ENCODE measurements at regions not wholly inside any gene's neighbourhood (a gene's known extent, or its start where the extent isn't known, plus 50 kb on each side); places are given as distances from the start of the nearest gene placed in this dataset.

DNA sequence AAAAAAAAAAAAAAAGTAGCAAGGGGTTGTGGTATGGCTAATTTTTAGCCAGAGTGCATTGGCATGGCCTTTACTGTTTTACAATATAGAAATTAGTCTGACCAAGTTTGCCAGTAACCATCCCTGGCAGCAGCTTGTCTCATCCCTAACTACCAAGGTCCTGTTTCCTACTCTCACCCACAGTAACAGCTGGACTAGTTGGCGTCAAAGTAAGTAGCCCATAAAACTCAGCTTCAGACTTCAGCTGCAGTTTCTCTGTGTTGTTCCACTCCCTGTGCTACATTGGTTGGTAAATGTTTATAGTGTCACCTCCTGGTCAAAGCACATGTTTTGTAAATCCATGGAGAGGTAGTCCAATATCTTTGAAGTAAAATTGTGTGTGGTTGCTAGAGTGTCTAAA lies 691.3 kb downstream of the ZPLD1 start:
- no peak overlapping the region for H3K4me2 ChIP-seq (ENCODE audit: low read length)
- no peaks in the 10 kb centered on the region for H3K9me3 ChIP-seq (ENCODE audit: low read length)
- no peaks in the 10 kb centered on the region for H3K27me3 ChIP-seq (ENCODE audit: insufficient read depth, low read depth, low read length)
- H3F3A ChIP-seq (ENCODE audit: insufficient read depth, low read length, poor library complexity, severe bottlenecking), result no peaks in the 10 kb centered on the region
- no peaks in the 10 kb centered on the region for H4K20me1 ChIP-seq (ENCODE audit: insufficient read depth)
- no peaks in the 10 kb centered on the region for H3K79me2 ChIP-seq (replicated peaks; ENCODE audit: insufficient read depth, low read length)
- no peak overlapping the region for H3K9ac ChIP-seq (ENCODE audit: low read length)
- H3K9me2 ChIP-seq (ENCODE audit: insufficient read depth, low read length), result no peaks in the 10 kb centered on the region
- TF ChIP-seq POLR2AphosphoS5 (IDR thresholded peaks at IDR 0.05) (no peak), EZH2 (IDR thresholded peaks at IDR 0.05; ENCODE audit: borderline replicate concordance, insufficient read depth, low read length, poor library complexity, severe bottlenecking) (no peak)
- no peaks in the 10 kb centered on the region for H3K36me3 ChIP-seq (ENCODE audit: insufficient read depth, low read length)
- H3K4me3 ChIP-seq (ENCODE audit: low read length), result no peak overlapping the region
- H2AFZ ChIP-seq (ENCODE audit: low read depth, low read length), result no peak overlapping the region
- no peak overlapping the region for H3K27ac ChIP-seq (ENCODE audit: low read length)

DNA sequence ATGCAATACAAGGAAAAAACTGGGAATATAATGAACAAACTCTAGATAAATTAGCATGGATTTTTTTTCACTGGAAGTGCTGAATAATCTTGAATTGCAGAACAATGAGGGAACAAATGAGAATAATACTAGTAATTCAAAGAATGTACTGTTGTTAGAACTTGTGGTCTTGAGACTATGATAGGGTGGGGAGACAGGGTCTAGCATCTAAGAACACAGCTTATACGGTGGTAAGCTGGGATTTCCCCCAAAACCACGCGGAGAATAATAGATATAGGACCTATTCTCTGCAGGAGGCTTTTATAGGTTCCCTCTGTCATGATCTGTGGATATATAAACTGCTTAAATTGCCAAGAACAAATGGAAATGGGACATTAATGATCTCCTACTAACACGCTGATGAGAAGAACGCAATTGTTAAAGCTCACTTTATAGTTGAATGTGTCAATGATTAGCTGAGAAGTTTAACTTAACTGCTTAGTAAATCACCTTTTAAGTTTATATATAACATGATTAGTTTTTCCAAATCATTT lies 692.3 kb downstream of the ZPLD1 start:
- H3K36me3 ChIP-seq (ENCODE audit: insufficient read depth, low read length), result no peaks in the 10 kb centered on the region
- no peak for TF ChIP-seq RAD21 (conservative IDR thresholded peaks at IDR 0.05)
- TF ChIP-seq MXI1 (conservative IDR thresholded peaks at IDR 0.05; ENCODE audit: poor library complexity, severe bottlenecking), result no peak
- TF ChIP-seq, protein P1, sequence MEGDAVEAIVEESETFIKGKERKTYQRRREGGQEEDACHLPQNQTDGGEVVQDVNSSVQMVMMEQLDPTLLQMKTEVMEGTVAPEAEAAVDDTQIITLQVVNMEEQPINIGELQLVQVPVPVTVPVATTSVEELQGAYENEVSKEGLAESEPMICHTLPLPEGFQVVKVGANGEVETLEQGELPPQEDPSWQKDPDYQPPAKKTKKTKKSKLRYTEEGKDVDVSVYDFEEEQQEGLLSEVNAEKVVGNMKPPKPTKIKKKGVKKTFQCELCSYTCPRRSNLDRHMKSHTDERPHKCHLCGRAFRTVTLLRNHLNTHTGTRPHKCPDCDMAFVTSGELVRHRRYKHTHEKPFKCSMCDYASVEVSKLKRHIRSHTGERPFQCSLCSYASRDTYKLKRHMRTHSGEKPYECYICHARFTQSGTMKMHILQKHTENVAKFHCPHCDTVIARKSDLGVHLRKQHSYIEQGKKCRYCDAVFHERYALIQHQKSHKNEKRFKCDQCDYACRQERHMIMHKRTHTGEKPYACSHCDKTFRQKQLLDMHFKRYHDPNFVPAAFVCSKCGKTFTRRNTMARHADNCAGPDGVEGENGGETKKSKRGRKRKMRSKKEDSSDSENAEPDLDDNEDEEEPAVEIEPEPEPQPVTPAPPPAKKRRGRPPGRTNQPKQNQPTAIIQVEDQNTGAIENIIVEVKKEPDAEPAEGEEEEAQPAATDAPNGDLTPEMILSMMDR (IDR thresholded peaks at IDR 0.05; ENCODE audit: poor library complexity, severe bottlenecking), result no peak
- TF ChIP-seq POLR2AphosphoS5 (IDR thresholded peaks at IDR 0.05), result no peak
- TF ChIP-seq SMC3 (conservative IDR thresholded peaks at IDR 0.05; ENCODE audit: poor library complexity), result no peak
- no peak for TF ChIP-seq TAF1 (IDR thresholded peaks at IDR 0.05; ENCODE audit: low read depth)

DNA sequence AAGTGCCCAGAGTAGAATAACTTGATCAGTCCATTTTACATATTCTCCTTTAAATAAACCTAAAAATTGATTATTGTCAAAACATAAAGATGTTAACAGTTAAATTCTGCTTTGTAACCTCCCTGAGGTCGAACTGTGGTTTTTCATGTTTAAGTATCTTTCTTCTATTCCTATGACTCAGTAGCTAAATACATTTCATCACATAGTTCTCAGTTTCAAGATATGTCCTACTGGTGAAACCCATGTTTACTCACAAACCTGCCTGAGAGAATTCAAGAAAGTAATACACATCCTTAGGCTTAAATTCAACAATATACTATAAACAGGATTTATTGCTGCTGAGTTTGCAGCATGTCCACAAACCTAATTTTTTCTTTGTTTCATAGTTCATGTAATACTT lies 692.9 kb downstream of the ZPLD1 start:
- Histone ChIP-seq H4K20me1 (ENCODE audit: insufficient read depth) (no peaks in the 10 kb centered on the region), H3K4me2 (ENCODE audit: low read length) (no peak overlapping the region)

More for the DNA sequence above, 692.3 kb downstream of the ZPLD1 start:
- H3K27me3 ChIP-seq (ENCODE audit: insufficient read depth, low read depth, low read length), result no peaks in the 10 kb centered on the region
- no peak overlapping the region for H3K9ac ChIP-seq (ENCODE audit: low read length)
- H3K4me3 ChIP-seq (ENCODE audit: low read length), result no peak overlapping the region
- no peaks in the 10 kb centered on the region for H3F3A ChIP-seq (ENCODE audit: insufficient read depth, low read length, poor library complexity, severe bottlenecking)
- H3K4me2 ChIP-seq (ENCODE audit: low read length), result no peak overlapping the region
- no peaks in the 10 kb centered on the region for H3K9me2 ChIP-seq (ENCODE audit: insufficient read depth, low read length)
- no peak overlapping the region for H3K27ac ChIP-seq (ENCODE audit: low read length)
- no peaks in the 10 kb centered on the region for H3K9me3 ChIP-seq (ENCODE audit: low read length)
- no peak overlapping the region for H2AFZ ChIP-seq (ENCODE audit: low read depth, low read length)
- H3K79me2 ChIP-seq (replicated peaks; ENCODE audit: insufficient read depth, low read length), result no peaks in the 10 kb centered on the region
- no peaks in the 10 kb centered on the region for H4K20me1 ChIP-seq (ENCODE audit: insufficient read depth)

More for the DNA sequence above, 692.9 kb downstream of the ZPLD1 start:
- Histone ChIP-seq H3F3A (ENCODE audit: insufficient read depth, low read length, poor library complexity, severe bottlenecking) (no peaks in the 10 kb centered on the region), H2AFZ (ENCODE audit: low read depth, low read length) (no peak overlapping the region), H3K79me2 (replicated peaks; ENCODE audit: insufficient read depth, low read length) (no peaks in the 10 kb centered on the region), H3K4me3 (ENCODE audit: low read length) (no peak overlapping the region), H3K27ac (ENCODE audit: low read length) (no peak overlapping the region), H3K36me3 (ENCODE audit: insufficient read depth, low read length) (no peaks in the 10 kb centered on the region), H3K9me3 (ENCODE audit: low read length) (no peaks in the 10 kb centered on the region), H3K9me2 (ENCODE audit: insufficient read depth, low read length) (no peaks in the 10 kb centered on the region), H3K9ac (ENCODE audit: low read length) (no peak overlapping the region), H3K27me3 (ENCODE audit: insufficient read depth, low read depth, low read length) (no peaks in the 10 kb centered on the region)
- TF ChIP-seq EP300 (conservative IDR thresholded peaks at IDR 0.05; ENCODE audit: poor library complexity, severe bottlenecking), result no peak
- TF ChIP-seq, protein P2, sequence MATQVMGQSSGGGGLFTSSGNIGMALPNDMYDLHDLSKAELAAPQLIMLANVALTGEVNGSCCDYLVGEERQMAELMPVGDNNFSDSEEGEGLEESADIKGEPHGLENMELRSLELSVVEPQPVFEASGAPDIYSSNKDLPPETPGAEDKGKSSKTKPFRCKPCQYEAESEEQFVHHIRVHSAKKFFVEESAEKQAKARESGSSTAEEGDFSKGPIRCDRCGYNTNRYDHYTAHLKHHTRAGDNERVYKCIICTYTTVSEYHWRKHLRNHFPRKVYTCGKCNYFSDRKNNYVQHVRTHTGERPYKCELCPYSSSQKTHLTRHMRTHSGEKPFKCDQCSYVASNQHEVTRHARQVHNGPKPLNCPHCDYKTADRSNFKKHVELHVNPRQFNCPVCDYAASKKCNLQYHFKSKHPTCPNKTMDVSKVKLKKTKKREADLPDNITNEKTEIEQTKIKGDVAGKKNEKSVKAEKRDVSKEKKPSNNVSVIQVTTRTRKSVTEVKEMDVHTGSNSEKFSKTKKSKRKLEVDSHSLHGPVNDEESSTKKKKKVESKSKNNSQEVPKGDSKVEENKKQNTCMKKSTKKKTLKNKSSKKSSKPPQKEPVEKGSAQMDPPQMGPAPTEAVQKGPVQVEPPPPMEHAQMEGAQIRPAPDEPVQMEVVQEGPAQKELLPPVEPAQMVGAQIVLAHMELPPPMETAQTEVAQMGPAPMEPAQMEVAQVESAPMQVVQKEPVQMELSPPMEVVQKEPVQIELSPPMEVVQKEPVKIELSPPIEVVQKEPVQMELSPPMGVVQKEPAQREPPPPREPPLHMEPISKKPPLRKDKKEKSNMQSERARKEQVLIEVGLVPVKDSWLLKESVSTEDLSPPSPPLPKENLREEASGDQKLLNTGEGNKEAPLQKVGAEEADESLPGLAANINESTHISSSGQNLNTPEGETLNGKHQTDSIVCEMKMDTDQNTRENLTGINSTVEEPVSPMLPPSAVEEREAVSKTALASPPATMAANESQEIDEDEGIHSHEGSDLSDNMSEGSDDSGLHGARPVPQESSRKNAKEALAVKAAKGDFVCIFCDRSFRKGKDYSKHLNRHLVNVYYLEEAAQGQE (IDR thresholded peaks at IDR 0.05; ENCODE audit: borderline replicate concordance), result no peak
